GM20000 (cell line): ENCODE measurements at regions not wholly inside any gene's neighbourhood (a gene's known extent, or its start where the extent isn't known, plus 50 kb on each side); places are given as distances from the start of the nearest gene placed in this dataset.

Source experiments
- DNase-seq: peaks from one replicate; pipeline ENCODE4 v3.0.0; 2012; ENCODE audit warnings: low spot score
- TF ChIP-seq, protein P1 (sequence below): IDR thresholded peaks from 2 replicates; pipeline ENCODE4 v1.5.1; 2012; ENCODE audit warnings: mild to moderate bottlenecking, control low read depth; ENCODE audit errors: extremely low read depth, missing control alignments

DNA sequence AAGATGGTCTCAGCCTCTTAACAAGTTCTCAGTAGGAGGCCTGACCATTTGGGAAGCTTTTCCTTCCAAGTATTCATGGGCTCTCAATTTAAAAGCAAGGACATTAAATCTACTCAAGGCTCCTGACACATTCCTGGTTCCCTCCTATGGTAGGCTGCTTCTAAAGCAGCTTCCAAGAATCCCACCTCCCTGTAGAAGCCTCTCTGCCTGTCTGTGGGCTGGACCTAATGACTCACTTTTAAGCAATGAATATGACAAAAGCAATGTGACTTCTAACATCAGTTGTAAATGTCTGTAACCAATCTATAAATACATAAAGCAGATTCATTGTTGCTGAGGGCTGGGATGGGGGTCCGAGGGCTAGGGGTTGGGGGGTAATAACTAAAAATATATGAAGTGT is 99.5 kb upstream of the FAM9B start:
- DNase-seq, result no peak
- TF ChIP-seq, protein P1, sequence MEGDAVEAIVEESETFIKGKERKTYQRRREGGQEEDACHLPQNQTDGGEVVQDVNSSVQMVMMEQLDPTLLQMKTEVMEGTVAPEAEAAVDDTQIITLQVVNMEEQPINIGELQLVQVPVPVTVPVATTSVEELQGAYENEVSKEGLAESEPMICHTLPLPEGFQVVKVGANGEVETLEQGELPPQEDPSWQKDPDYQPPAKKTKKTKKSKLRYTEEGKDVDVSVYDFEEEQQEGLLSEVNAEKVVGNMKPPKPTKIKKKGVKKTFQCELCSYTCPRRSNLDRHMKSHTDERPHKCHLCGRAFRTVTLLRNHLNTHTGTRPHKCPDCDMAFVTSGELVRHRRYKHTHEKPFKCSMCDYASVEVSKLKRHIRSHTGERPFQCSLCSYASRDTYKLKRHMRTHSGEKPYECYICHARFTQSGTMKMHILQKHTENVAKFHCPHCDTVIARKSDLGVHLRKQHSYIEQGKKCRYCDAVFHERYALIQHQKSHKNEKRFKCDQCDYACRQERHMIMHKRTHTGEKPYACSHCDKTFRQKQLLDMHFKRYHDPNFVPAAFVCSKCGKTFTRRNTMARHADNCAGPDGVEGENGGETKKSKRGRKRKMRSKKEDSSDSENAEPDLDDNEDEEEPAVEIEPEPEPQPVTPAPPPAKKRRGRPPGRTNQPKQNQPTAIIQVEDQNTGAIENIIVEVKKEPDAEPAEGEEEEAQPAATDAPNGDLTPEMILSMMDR, result no peak

DNA sequence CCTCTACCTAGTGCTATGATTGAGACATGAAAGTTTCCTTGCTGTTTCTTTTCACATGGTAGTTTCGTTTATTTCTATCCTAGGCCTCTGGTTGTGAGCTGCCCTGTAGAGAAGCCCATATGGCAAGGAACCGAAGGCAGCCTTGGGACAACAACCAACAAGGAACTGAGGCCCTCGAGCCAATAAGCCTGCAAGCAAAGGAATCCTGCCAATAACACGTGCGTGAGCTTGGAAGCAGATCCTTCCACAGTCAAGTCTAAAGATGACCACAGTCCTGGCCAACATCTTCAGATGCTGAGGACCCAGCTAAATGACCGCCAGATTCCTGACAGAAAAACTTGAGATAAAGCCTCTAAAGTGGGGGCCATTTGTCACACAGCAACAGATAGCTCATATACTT is 100.4 kb upstream of the FAM9B start:
- DNase-seq, result no peak
- TF ChIP-seq, protein P1, result no peak

DNA sequence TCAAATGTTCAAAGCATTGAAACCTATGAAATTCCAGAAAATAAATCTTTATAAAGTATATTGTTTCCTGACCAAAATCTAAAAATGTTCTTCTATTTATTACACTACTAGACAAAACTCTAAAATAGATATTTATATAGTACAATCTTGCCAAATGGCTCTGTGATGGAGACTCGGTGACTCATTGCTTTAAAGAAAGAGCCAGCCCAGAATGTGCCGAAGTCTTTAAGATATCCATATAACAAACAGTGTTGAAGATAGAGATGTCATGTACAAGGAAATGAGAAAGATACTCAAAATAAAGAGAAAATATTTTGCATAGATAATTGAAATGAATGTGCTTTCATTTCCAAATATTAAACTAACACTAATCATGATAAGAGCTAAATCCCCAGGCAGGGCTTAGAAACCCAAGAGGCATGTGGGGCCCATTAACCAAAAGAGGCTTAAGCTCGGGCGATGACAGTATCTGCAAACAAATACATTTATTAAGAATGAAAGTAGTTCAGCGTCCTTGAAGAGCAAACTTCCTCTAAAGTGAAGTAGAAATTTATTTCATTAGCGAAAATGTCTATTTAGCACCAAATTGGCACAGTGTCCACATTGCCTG is 102.1 kb upstream of the FAM9B start:
- TF ChIP-seq, protein P1, result no peak
- DNase-seq, result no peak

DNA sequence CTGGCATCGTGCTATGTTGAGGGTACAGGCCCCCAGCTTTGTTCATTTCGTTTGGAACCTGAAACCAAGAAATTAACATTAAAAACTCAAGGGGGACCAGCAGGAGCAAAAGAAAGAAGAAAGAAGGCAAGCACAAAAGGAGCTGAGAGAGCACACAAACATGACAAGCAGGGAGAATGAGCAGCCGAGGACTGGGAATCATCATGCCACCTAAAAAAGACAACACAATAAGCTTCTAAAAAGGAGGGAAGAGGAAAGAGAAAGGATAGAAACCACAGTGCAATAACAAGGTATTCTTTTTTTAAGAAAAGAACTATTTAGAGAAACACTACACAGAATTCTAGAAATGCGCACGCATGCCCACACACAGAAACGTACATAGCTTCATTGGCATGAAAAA is 103.2 kb upstream of the FAM9B start:
- no peak for DNase-seq
- TF ChIP-seq, protein P1, result no peak

DNA sequence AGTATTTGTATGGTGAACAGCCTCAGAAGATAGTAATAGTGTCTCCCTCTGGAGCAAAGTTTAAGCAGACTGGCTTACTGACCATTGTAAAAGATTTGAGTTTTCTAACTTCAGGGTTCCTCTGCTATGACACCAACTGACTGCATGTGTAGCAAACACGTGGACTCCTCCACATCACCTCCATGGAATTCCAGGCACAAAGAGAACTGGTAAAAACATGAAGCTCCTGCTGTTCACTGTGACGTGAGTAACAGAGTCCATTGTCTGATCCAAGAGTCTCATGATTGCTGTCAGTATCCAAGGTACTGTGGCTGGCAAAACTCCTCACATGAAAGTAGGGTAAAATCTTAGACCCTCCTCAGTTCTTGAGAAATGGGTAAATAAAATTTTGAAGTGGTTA is 107.6 kb upstream of the FAM9B start:
- DNase-seq, result no peak
- TF ChIP-seq, protein P1, result no peak

DNA sequence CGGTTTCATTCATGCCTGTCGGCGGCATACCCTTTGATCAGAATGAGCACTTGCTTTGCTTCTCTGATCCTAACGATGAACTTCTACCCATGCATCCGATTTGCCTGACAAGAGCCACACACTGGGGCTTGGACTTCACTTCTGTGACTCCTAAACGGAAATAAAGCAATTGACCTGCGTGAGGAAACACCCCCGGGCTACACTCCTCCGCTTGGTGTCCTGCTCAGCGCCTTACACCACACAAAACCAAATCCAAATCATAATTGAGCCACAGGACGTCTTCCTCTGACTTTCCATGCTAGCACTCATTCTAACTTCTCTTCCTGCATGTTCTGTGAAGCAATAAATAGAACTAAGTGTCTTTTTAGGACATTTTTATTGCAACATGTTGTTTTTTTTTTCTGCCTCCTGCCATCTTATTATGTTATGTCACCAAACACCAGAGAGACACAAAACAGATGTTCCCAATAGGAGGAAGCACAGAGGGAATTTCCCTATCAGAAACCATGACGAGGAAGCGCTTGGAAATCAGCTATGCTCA is 110.8 kb upstream of the FAM9B start:
- no peak for DNase-seq
- TF ChIP-seq, protein P1, result no peak

DNA sequence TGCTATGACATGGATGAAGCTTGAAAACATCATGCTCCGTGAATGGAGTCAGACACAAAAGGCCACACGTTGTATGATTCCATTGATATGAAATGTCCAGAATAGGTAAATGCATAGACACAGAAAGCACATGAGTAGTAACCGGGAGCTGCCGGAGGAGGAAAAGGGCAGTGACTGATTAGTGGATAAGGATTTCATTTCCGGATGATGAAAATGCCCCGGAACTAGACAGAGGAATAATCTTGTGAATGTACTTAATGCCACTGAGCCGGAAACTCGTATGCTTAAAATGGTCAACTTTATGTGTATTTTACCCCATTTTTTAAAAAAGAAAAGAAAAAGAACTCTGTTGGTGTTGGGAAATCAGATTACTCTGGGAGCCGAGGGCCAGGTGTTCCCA is 112.7 kb upstream of the FAM9B start:
- no peak for DNase-seq
- TF ChIP-seq, protein P1, result no peak
